Urinary bladder (tissue), 3 donors: ENCODE measurements at regions not wholly inside any gene's neighbourhood (a gene's known extent, or its start where the extent isn't known, plus 50 kb on each side); places are given as distances from the start of the nearest gene placed in this dataset.
"Not testable (repeated sequence)": the region's sequence is repeated elsewhere in the genome, so short reads cannot be mapped to it uniquely, and the experiment has no call there.

Experiments used
- DNase-seq: peaks from one replicate; pipeline ENCODE4 v3.0.0-alpha.2; 2015; ENCODE audit errors: extremely low spot score
- H3K27ac ChIP-seq: one replicate; pipeline ENCODE4 v1.5.1; 2013; ENCODE audit warnings: low read depth, mild to moderate bottlenecking, moderate library complexity
- H3K36me3 ChIP-seq: one replicate; pipeline ENCODE4 v1.6.1; 2013; ENCODE audit warnings: mild to moderate bottlenecking, moderate library complexity; ENCODE audit not compliant: insufficient read depth
- H3K4me1 ChIP-seq: one replicate; pipeline ENCODE4 v1.6.1; 2013; ENCODE audit warnings: mild to moderate bottlenecking, moderate library complexity; ENCODE audit not compliant: insufficient read depth
- H3K4me3 ChIP-seq: one replicate; pipeline ENCODE4 v1.5.1; 2013; ENCODE audit warnings: low read depth, low read length
- WGBS: extraction: QIAGEN DNeasy Blood & Tissue Kit; methylation state at CpG from one replicate; pipeline ENCODE4 v1.1.7; 2013; 5-methylcytosine and 5-hydroxymethylcytosine counted together
- donor health status: healthy with polysubstance abuse.
- donor health status: healthy.

- not testable (repeated sequence) for H3K4me3 ChIP-seq, DNase-seq, H3K27ac ChIP-seq, H3K4me1 ChIP-seq, H3K36me3 ChIP-seq
- WGBS, result 53% methylated on average over 3 of the region's 4 CpGs
Observed at GRCh38 chr11:71705738-71706432, 123.2 kb upstream of the KRTAP5-11 start.

- H3K4me3 ChIP-seq, H3K27ac ChIP-seq, H3K36me3 ChIP-seq, DNase-seq, H3K4me1 ChIP-seq: not testable (repeated sequence)
- WGBS, result 75% methylated on average over 12 of the region's 12 CpGs
Observed at GRCh38 chr11:71707083-71707482, 124.4 kb upstream of the KRTAP5-11 start.

GRCh38 chr11:71709541-71709940, 123.5 kb upstream of the DEFB108B start:
- not testable (repeated sequence) for DNase-seq, H3K4me3 ChIP-seq, H3K27ac ChIP-seq, H3K36me3 ChIP-seq, H3K4me1 ChIP-seq
- WGBS, result 49% methylated on average over 6 of the region's 6 CpGs

- H3K27ac ChIP-seq, H3K4me3 ChIP-seq, H3K36me3 ChIP-seq, H3K4me1 ChIP-seq: not testable (repeated sequence)
- 21% methylated on average over 16 of the region's 16 CpGs for WGBS
- DNase-seq, result peak; percentile 26
Observed at GRCh38 chr11:71710171-71710671, 122.8 kb upstream of the DEFB108B start.

GRCh38 chr11:71710701-71711385, 122.2 kb upstream of the DEFB108B start:
- not testable (repeated sequence) for H3K27ac ChIP-seq, H3K4me1 ChIP-seq, H3K36me3 ChIP-seq, DNase-seq, H3K4me3 ChIP-seq
- 72% methylated on average over 10 of the region's 10 CpGs for WGBS

- DNase-seq, H3K36me3 ChIP-seq, H3K27ac ChIP-seq, H3K4me1 ChIP-seq, H3K4me3 ChIP-seq: not testable (repeated sequence)
- WGBS, result 91% methylated on average over 2 of the region's 2 CpGs
Observed at GRCh38 chr11:71712350-71712749, 120.7 kb upstream of the DEFB108B start.

GRCh38 chr11:71712846-71713245, 120.2 kb upstream of the DEFB108B start:
- not testable (repeated sequence) for H3K4me3 ChIP-seq, DNase-seq, H3K27ac ChIP-seq, H3K36me3 ChIP-seq, H3K4me1 ChIP-seq
- 41% methylated on average over 5 of the region's 5 CpGs for WGBS

- H3K4me3 ChIP-seq, H3K36me3 ChIP-seq, DNase-seq, H3K4me1 ChIP-seq, H3K27ac ChIP-seq: not testable (repeated sequence)
- WGBS, result 82% methylated on average over 6 of the region's 6 CpGs
Observed at GRCh38 chr11:71714510-71714909, 118.5 kb upstream of the DEFB108B start.

- not testable (repeated sequence) for H3K36me3 ChIP-seq, H3K27ac ChIP-seq, H3K4me3 ChIP-seq, DNase-seq, H3K4me1 ChIP-seq
- 80% methylated on average over 10 of the region's 11 CpGs for WGBS
Observed at GRCh38 chr11:71721840-71722239, 111.2 kb upstream of the DEFB108B start.

- not testable (repeated sequence) for H3K4me3 ChIP-seq, DNase-seq, H3K36me3 ChIP-seq, H3K27ac ChIP-seq, H3K4me1 ChIP-seq
- 68% methylated on average over 5 of the region's 5 CpGs for WGBS
Observed at GRCh38 chr11:71723991-71724390, 109.0 kb upstream of the DEFB108B start.

GRCh38 chr11:71730748-71731147, 102.3 kb upstream of the DEFB108B start:
- not testable (repeated sequence) for H3K27ac ChIP-seq, H3K4me1 ChIP-seq, H3K36me3 ChIP-seq, H3K4me3 ChIP-seq, DNase-seq
- WGBS, result 91% methylated on average over 7 of the region's 8 CpGs

- not testable (repeated sequence) for H3K27ac ChIP-seq, DNase-seq, H3K36me3 ChIP-seq, H3K4me1 ChIP-seq, H3K4me3 ChIP-seq
- 15% methylated on average over 2 of the region's 3 CpGs for WGBS
Observed at GRCh38 chr11:71734368-71734767, 98.6 kb upstream of the DEFB108B start.

GRCh38 chr11:71738317-71738716, 94.7 kb upstream of the DEFB108B start:
- not testable (repeated sequence) for H3K27ac ChIP-seq, H3K4me3 ChIP-seq, H3K36me3 ChIP-seq, H3K4me1 ChIP-seq, DNase-seq
- 83% methylated on average over 4 of the region's 4 CpGs for WGBS

GRCh38 chr11:71743385-71743784, 89.6 kb upstream of the DEFB108B start:
- DNase-seq, H3K4me3 ChIP-seq, H3K27ac ChIP-seq, H3K4me1 ChIP-seq, H3K36me3 ChIP-seq: not testable (repeated sequence)
- WGBS, result 48% methylated on average over 11 of the region's 11 CpGs
